Loucy (cell line): ENCODE measurements at regions not wholly inside any gene's neighbourhood (a gene's known extent, or its start where the extent isn't known, plus 50 kb on each side); places are given as distances from the start of the nearest gene placed in this dataset.
"Not testable (repeated sequence)": the region's sequence is repeated elsewhere in the genome, so short reads cannot be mapped to it uniquely, and the experiment has no call there.

Source experiments
- H2AFZ ChIP-seq: fragments of 200-600 bp; sonication (generic); 2 replicates; pipeline ENCODE4 v1.6.0; 2016; ENCODE audit warnings: antibody characterized with exemption, mild to moderate bottlenecking, low read length, moderate library complexity
- H3F3A ChIP-seq: fragments of 200-600 bp; 2 replicates; pipeline ENCODE4 v1.6.0; 2016; ENCODE audit warnings: antibody characterized with exemption, low read depth, mild to moderate bottlenecking
- H3K27me3 ChIP-seq: fragments of 200-600 bp; sonication (generic); 2 replicates; pipeline ENCODE4 v1.6.1; 2014; ENCODE audit warnings: low read length, mild to moderate bottlenecking; ENCODE audit not compliant: insufficient read depth, poor library complexity, severe bottlenecking
- H3K36me3 ChIP-seq: fragments of 200-600 bp; sonication (generic); 2 replicates; pipeline ENCODE4 v1.6.1; 2016; ENCODE audit warnings: low read length; ENCODE audit not compliant: insufficient read depth
- H3K4me1 ChIP-seq: fragments of 200-600 bp; sonication (generic); 2 replicates; pipeline ENCODE4 v1.5.1; 2014; ENCODE audit warnings: low read length, mild to moderate bottlenecking; ENCODE audit not compliant: insufficient read depth, poor library complexity, severe bottlenecking
- H3K4me2 ChIP-seq: fragments of 200-600 bp; sonication (generic); 2 replicates; pipeline ENCODE4 v1.6.0; 2014; ENCODE audit warnings: antibody characterized with exemption, low read length, low read depth, mild to moderate bottlenecking; ENCODE audit not compliant: poor library complexity, severe bottlenecking
- H3K4me3 ChIP-seq: fragments of 200-600 bp; sonication (generic); 2 replicates; pipeline ENCODE4 v1.5.1; 2014; ENCODE audit warnings: low read length, mild to moderate bottlenecking, mixed read lengths; ENCODE audit not compliant: poor library complexity, severe bottlenecking
- H3K79me2 ChIP-seq: fragments of 200-600 bp; sonication (generic); 2 replicates; pipeline ENCODE4 v1.6.1; 2014; ENCODE audit warnings: low read length; ENCODE audit not compliant: insufficient read depth
- H3K9ac ChIP-seq: fragments of 200-600 bp; sonication (generic); 2 replicates; pipeline ENCODE4 v1.6.0; 2014; ENCODE audit warnings: mild to moderate bottlenecking, low read depth, low read length, moderate library complexity; ENCODE audit not compliant: poor library complexity, severe bottlenecking
- H3K9me2 ChIP-seq: fragments of 200-600 bp; sonication (generic); replicated peaks from 2 replicates; pipeline ENCODE4 v1.6.1; 2016; ENCODE audit warnings: low read depth, low read length, mixed read lengths
- H3K9me3 ChIP-seq: fragments of 200-600 bp; sonication (generic); 2 replicates; pipeline ENCODE4 v1.6.1; 2014; ENCODE audit warnings: mild to moderate bottlenecking, antibody characterized with exemption, low read length, low read depth; ENCODE audit not compliant: insufficient read depth
- H4K20me1 ChIP-seq: fragments of 200-600 bp; sonication (generic); 2 replicates; pipeline ENCODE4 v1.6.0; 2014; ENCODE audit warnings: antibody characterized with exemption, low read length, mild to moderate bottlenecking; ENCODE audit not compliant: insufficient read depth, poor library complexity, severe bottlenecking
- EZH2phosphoT487 ChIP-seq: fragments of 200-600 bp; IDR thresholded peaks from 2 replicates; pipeline ENCODE4 v1.6.1; 2018; ENCODE audit warnings: antibody characterized with exemption, mild to moderate bottlenecking, moderate library complexity, borderline replicate concordance
- TF ChIP-seq, protein P1 (sequence below): fragments of 200-600 bp; sonication (generic); conservative IDR thresholded peaks from 2 replicates; pipeline ENCODE4 v1.5.1; 2014; ENCODE audit warnings: mild to moderate bottlenecking, antibody characterized with exemption, low read length

DNA sequence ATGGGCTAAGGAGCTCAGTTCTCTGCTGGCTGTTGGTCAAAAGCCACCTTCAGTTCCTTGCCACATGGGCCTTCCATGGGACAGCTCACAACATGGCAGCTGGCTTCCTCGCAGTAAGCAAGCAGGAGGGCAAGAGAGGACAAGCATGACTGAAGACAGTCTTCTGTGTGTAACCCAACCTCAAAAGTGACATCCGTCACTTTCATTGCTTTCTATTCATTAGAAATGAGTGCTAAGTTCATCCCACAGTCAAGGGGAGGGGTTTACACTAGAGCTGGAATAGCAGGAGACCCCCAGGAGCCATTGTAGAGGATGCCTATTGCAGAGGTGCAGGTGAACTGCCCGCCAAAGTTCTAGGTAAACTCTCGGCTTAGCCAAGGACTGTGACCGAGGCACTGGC lies 163.3 kb downstream of the NUFIP1 start:
- Histone ChIP-seq H3K4me1 (no peaks in the 10 kb centered on the region), H3K27me3 (no peaks in the 10 kb centered on the region), H3K79me2 (no peaks in the 10 kb centered on the region), H3K9me3 (no peaks in the 10 kb centered on the region), H3K9ac (no peak overlapping the region), H3F3A (no peaks in the 10 kb centered on the region), H3K36me3 (no peaks in the 10 kb centered on the region), H4K20me1 (no peaks in the 10 kb centered on the region), H3K4me2 (no peak overlapping the region), H3K4me3 (no peak overlapping the region), H3K9me2 (no peaks in the 10 kb centered on the region), H2AFZ (no peak overlapping the region)
- TF ChIP-seq EZH2phosphoT487: no peak
- TF ChIP-seq, protein P1, sequence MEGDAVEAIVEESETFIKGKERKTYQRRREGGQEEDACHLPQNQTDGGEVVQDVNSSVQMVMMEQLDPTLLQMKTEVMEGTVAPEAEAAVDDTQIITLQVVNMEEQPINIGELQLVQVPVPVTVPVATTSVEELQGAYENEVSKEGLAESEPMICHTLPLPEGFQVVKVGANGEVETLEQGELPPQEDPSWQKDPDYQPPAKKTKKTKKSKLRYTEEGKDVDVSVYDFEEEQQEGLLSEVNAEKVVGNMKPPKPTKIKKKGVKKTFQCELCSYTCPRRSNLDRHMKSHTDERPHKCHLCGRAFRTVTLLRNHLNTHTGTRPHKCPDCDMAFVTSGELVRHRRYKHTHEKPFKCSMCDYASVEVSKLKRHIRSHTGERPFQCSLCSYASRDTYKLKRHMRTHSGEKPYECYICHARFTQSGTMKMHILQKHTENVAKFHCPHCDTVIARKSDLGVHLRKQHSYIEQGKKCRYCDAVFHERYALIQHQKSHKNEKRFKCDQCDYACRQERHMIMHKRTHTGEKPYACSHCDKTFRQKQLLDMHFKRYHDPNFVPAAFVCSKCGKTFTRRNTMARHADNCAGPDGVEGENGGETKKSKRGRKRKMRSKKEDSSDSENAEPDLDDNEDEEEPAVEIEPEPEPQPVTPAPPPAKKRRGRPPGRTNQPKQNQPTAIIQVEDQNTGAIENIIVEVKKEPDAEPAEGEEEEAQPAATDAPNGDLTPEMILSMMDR: no peak

DNA sequence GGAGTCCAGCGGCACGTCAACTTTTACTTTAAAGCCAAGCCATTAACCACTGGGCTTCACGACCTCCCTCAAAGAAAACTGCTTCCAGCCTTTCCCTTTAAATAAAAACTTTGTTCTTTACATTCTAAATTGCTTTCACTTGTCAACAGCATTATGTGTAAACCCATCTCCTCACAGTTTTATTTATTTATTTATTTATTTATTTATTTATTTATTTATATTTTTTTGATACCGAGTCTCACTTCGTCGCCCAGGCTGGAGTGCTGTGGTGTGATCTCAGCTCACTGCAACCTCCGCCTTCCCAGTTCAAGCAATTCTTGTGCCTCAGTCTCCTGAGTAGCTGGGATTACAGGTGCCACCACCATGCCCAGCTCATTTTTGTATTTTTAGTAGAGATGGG lies 165.7 kb downstream of the NUFIP1 start:
- H3K4me2 ChIP-seq, H3K27me3 ChIP-seq, H3K9ac ChIP-seq, H4K20me1 ChIP-seq, H3K36me3 ChIP-seq, H3K4me3 ChIP-seq, H3F3A ChIP-seq, H3K9me3 ChIP-seq, H3K4me1 ChIP-seq, H2AFZ ChIP-seq, H3K79me2 ChIP-seq, H3K9me2 ChIP-seq: not testable (repeated sequence)

DNA sequence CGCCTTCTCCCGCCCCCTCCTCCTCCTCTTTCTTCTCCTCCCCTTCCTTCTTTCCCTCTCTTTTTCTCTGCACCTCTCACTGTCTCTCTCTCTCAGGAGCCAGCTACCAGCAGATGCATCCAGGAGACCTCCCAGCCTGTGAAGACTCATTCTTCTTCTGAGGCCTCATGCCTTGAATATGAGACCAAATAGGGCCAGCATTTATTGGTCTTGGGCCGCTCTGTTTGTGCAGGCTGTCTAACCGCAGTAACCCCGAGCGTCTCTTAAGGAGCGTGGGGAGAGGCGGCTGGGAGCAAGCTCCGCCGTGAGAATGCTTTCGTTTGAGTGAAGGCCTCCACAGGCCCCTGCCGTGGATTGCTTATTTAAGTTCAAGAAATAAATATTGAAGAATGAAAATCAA lies 167.0 kb downstream of the NUFIP1 start:
- Histone ChIP-seq H3K9ac (no peak overlapping the region), H2AFZ (no peak overlapping the region), H3F3A (no peaks in the 10 kb centered on the region), H3K9me2 (no peaks in the 10 kb centered on the region), H4K20me1 (no peaks in the 10 kb centered on the region), H3K9me3 (no peaks in the 10 kb centered on the region), H3K79me2 (no peaks in the 10 kb centered on the region), H3K36me3 (no peaks in the 10 kb centered on the region), H3K4me2 (no peak overlapping the region), H3K4me1 (no peaks in the 10 kb centered on the region), H3K27me3 (no peaks in the 10 kb centered on the region), H3K4me3 (no peak overlapping the region)
- TF ChIP-seq, protein P1: no peak
- no peak for TF ChIP-seq EZH2phosphoT487

GRCh38 chr13:44819772-44820171 lies 169.5 kb downstream of the NUFIP1 start:
- no peaks in the 10 kb centered on the region for H3K4me1 ChIP-seq
- no peaks in the 10 kb centered on the region for H3K36me3 ChIP-seq
- TF ChIP-seq, protein P1: no peak
- no peaks in the 10 kb centered on the region for H3F3A ChIP-seq
- H3K9ac ChIP-seq: no peak overlapping the region
- no peaks in the 10 kb centered on the region for H3K27me3 ChIP-seq
- H3K79me2 ChIP-seq: no peaks in the 10 kb centered on the region
- no peaks in the 10 kb centered on the region for H3K9me2 ChIP-seq
- H4K20me1 ChIP-seq: no peaks in the 10 kb centered on the region
- H3K4me3 ChIP-seq: no peak overlapping the region
- H2AFZ ChIP-seq: no peak overlapping the region
- no peak overlapping the region for H3K4me2 ChIP-seq
- no peaks in the 10 kb centered on the region for H3K9me3 ChIP-seq
